Trophoblast cell (in vitro differentiated cells and primary cell): ENCODE measurements at regions not wholly inside any gene's neighbourhood (a gene's known extent, or its start where the extent isn't known, plus 50 kb on each side); places are given as distances from the start of the nearest gene placed in this dataset.

Experiments
- DNase-seq, 2 donors: peaks; one replicate each; pipeline ENCODE4 v3.0.0-alpha.2; 2016
- H2AFZ ChIP-seq: 2 replicates; pipeline ENCODE4 v1.6.1; 2013; ENCODE audit warnings: low read length, moderate library complexity, mild to moderate bottlenecking; ENCODE audit not compliant: insufficient read depth, poor library complexity
- H2AK5ac ChIP-seq: 2 replicates; pipeline ENCODE4 v1.6.1; 2013; ENCODE audit warnings: mild to moderate bottlenecking, low read length
- H2BK120ac ChIP-seq: 2 replicates; pipeline ENCODE4 v1.6.1; 2013; ENCODE audit warnings: low read length, mild to moderate bottlenecking, moderate library complexity; ENCODE audit not compliant: insufficient read depth, poor library complexity
- H2BK12ac ChIP-seq: 2 replicates; pipeline ENCODE4 v1.6.1; 2013; ENCODE audit warnings: mild to moderate bottlenecking, low read length, moderate library complexity
- H2BK5ac ChIP-seq: 2 replicates; pipeline ENCODE4 v1.6.1; 2013; ENCODE audit warnings: low read length, low read depth, moderate library complexity, mild to moderate bottlenecking; ENCODE audit not compliant: poor library complexity
- H3K14ac ChIP-seq: 2 replicates; pipeline ENCODE4 v1.6.1; 2013; ENCODE audit warnings: mild to moderate bottlenecking, low read length
- H3K18ac ChIP-seq: 2 replicates; pipeline ENCODE4 v1.6.1; 2013; ENCODE audit warnings: mild to moderate bottlenecking, low read length
- H3K23ac ChIP-seq: 2 replicates; pipeline ENCODE4 v1.6.1; 2013; ENCODE audit warnings: low read length
- H3K27ac ChIP-seq: 2 replicates; pipeline ENCODE4 v1.5.1; 2013; ENCODE audit warnings: low read depth, mild to moderate bottlenecking, inconsistent platforms, low read length, moderate library complexity
- H3K27me3 ChIP-seq: 2 replicates; pipeline ENCODE4 v1.6.1; 2013; ENCODE audit warnings: inconsistent platforms, mild to moderate bottlenecking, low read length, moderate library complexity; ENCODE audit not compliant: insufficient read depth
- H3K36me3 ChIP-seq, 2 experiments: 1 replicate in 1 of 2; 2 replicates in 1 of 2; pipeline ENCODE4 v1.6.1; 2013; ENCODE audit warnings: low read length in 2 of 2, mild to moderate bottlenecking in 2 of 2, moderate library complexity in 1 of 2; ENCODE audit not compliant: insufficient read depth in 2 of 2, control insufficient read depth in 1 of 2
- H3K4ac ChIP-seq: 2 replicates; pipeline ENCODE4 v1.6.1; 2013; ENCODE audit warnings: low read depth, mild to moderate bottlenecking, low read length, moderate library complexity
- H3K4me1 ChIP-seq, 2 experiments: 1 replicate in 1 of 2; 2 replicates in 1 of 2; pipeline ENCODE4 v1.6.1; 2013; ENCODE audit warnings: low read length in 2 of 2, mild to moderate bottlenecking in 2 of 2, moderate library complexity in 1 of 2; ENCODE audit not compliant: insufficient read depth in 2 of 2, control insufficient read depth in 1 of 2
- H3K4me2 ChIP-seq: 2 replicates; pipeline ENCODE4 v1.6.1; 2013; ENCODE audit warnings: inconsistent platforms, mild to moderate bottlenecking, low read length, moderate library complexity
- H3K4me3 ChIP-seq: 2 replicates; pipeline ENCODE4 v1.5.1; 2013; ENCODE audit warnings: mild to moderate bottlenecking, low read depth, low read length, inconsistent platforms
- H3K79me1 ChIP-seq: one replicate; pipeline ENCODE4 v1.6.1; 2013; ENCODE audit warnings: low read length
- H3K79me2 ChIP-seq: 2 replicates; pipeline ENCODE4 v1.6.1; 2013; ENCODE audit warnings: low read length, mild to moderate bottlenecking; ENCODE audit not compliant: control insufficient read depth, insufficient read depth, poor library complexity
- H3K9ac ChIP-seq: 2 replicates; pipeline ENCODE4 v1.6.1; 2013; ENCODE audit warnings: mild to moderate bottlenecking, low read length
- H3K9me3 ChIP-seq: 2 replicates; pipeline ENCODE4 v1.6.1; 2013; ENCODE audit warnings: low read depth, mild to moderate bottlenecking, control low read depth, inconsistent platforms, low read length; ENCODE audit not compliant: insufficient read depth
- H4K12ac ChIP-seq: 2 replicates; pipeline ENCODE4 v1.6.1; 2013; ENCODE audit warnings: low read depth, mild to moderate bottlenecking, low read length, moderate library complexity
- H4K8ac ChIP-seq: 2 replicates; pipeline ENCODE4 v1.6.1; 2013; ENCODE audit warnings: low read depth, mild to moderate bottlenecking, low read length, moderate library complexity
- H4K91ac ChIP-seq: one replicate; pipeline ENCODE4 v1.6.1; 2013; ENCODE audit warnings: low read depth, mild to moderate bottlenecking, low read length, moderate library complexity
- WGBS: extraction: QIAGEN DNeasy Blood & Tissue Kit; methylation state at CpG from one replicate; pipeline ENCODE4 v1.1.7; 2013; ENCODE audit warnings: missing lambda C conversion rate; ENCODE audit not compliant: insufficient read length, insufficient coverage; ENCODE audit errors: extremely low coverage; 5-methylcytosine and 5-hydroxymethylcytosine counted together

GRCh38 chr7:25963733-25964132 lies 188.3 kb upstream of the NFE2L3 start:
- H4K91ac ChIP-seq, result no peak overlapping the region
- no peaks in the 10 kb centered on the region for H3K36me3 ChIP-seq
- no peaks in the 10 kb centered on the region for H3K9me3 ChIP-seq
- peaks cover 0 to 4% of the 10 kb centered on the region in 2 experiments for H3K4me1 ChIP-seq
- H4K8ac ChIP-seq, result no peak overlapping the region
- DNase-seq, result no peak
- H3K27me3 ChIP-seq, result no peaks in the 10 kb centered on the region
- H3K14ac ChIP-seq, result no peak overlapping the region
- H3K4me3 ChIP-seq, result no peak overlapping the region
- H4K12ac ChIP-seq, result no peak overlapping the region
- no peak overlapping the region for H3K4me2 ChIP-seq
- no peak overlapping the region for H3K9ac ChIP-seq
- no peak overlapping the region for H2BK12ac ChIP-seq
- no peak overlapping the region for H2AFZ ChIP-seq
- no peaks in the 10 kb centered on the region for H3K79me1 ChIP-seq
- H2BK120ac ChIP-seq, result no peak overlapping the region
- no peak overlapping the region for H3K27ac ChIP-seq
- no peak overlapping the region for H3K23ac ChIP-seq
- no peak overlapping the region for H3K18ac ChIP-seq
- H2AK5ac ChIP-seq, result no peak overlapping the region
- H3K4ac ChIP-seq, result no peak overlapping the region
- no CpG with 5 or more reads among the region's 3 CpGs for WGBS
- no peaks in the 10 kb centered on the region for H3K79me2 ChIP-seq
- no peak overlapping the region for H2BK5ac ChIP-seq

- Histone ChIP-seq H4K12ac (no peak overlapping the region), H3K4me2 (no peak overlapping the region), H4K91ac (no peak overlapping the region), H2AFZ (no peak overlapping the region), H4K8ac (no peak overlapping the region), H3K79me2 (no peaks in the 10 kb centered on the region), H3K79me1 (no peaks in the 10 kb centered on the region), H3K9ac (no peak overlapping the region), H2BK5ac (no peak overlapping the region), H2BK120ac (no peak overlapping the region), H3K23ac (no peak overlapping the region), H3K27me3 (no peaks in the 10 kb centered on the region), H3K18ac (no peak overlapping the region), H3K27ac (no peak overlapping the region), H3K14ac (no peak overlapping the region), H3K4me3 (no peak overlapping the region), H3K9me3 (no peaks in the 10 kb centered on the region), H3K4ac (no peak overlapping the region), H3K4me1 (peaks cover 0 to 4% of the 10 kb centered on the region in 2 experiments), H2AK5ac (no peak overlapping the region), H2BK12ac (no peak overlapping the region), H3K36me3 (no peaks in the 10 kb centered on the region)
- no CpG with 5 or more reads among the region's 6 CpGs for WGBS
- DNase-seq, result no peak
Measured at GRCh38 chr7:25964483-25964991, 187.5 kb upstream of the NFE2L3 start.

GRCh38 chr7:25965405-25966123 lies 186.4 kb upstream of the NFE2L3 start:
- no peak overlapping the region for H2AFZ ChIP-seq
- no peak overlapping the region for H3K23ac ChIP-seq

GRCh38 chr7:25966469-25966868 lies 185.5 kb upstream of the NFE2L3 start:
- no peak overlapping the region for H2BK5ac ChIP-seq
- no peak overlapping the region for H3K4me3 ChIP-seq
- no peak overlapping the region for H3K18ac ChIP-seq
- no peaks in the 10 kb centered on the region for H3K9me3 ChIP-seq
- no peak overlapping the region for H4K8ac ChIP-seq
- no peak overlapping the region for H2BK120ac ChIP-seq
- H3K14ac ChIP-seq, result no peak overlapping the region
- H2AK5ac ChIP-seq, result no peak overlapping the region
- H4K91ac ChIP-seq, result no peak overlapping the region
- DNase-seq, result no peak
- no peak overlapping the region for H3K4me2 ChIP-seq
- no peaks in the 10 kb centered on the region for H3K79me2 ChIP-seq
- no peak overlapping the region for H2BK12ac ChIP-seq
- H3K27ac ChIP-seq, result no peak overlapping the region
- H3K27me3 ChIP-seq, result no peaks in the 10 kb centered on the region
- H3K4me1 ChIP-seq, result peaks cover 0 to 4% of the 10 kb centered on the region in 2 experiments
- H2AFZ ChIP-seq, result no peak overlapping the region
- no peaks in the 10 kb centered on the region for H3K36me3 ChIP-seq
- no peak overlapping the region for H3K23ac ChIP-seq
- no peak overlapping the region for H3K9ac ChIP-seq
- H3K4ac ChIP-seq, result no peak overlapping the region
- no peak overlapping the region for H4K12ac ChIP-seq
- no peaks in the 10 kb centered on the region for H3K79me1 ChIP-seq

More at GRCh38 chr7:25965405-25966123, 186.4 kb upstream of the NFE2L3 start:
- H3K79me1 ChIP-seq, result no peaks in the 10 kb centered on the region
- no peak overlapping the region for H4K12ac ChIP-seq
- H3K4ac ChIP-seq, result no peak overlapping the region
- H3K4me2 ChIP-seq, result no peak overlapping the region
- H3K27ac ChIP-seq, result no peak overlapping the region
- no peak overlapping the region for H2BK12ac ChIP-seq
- H3K18ac ChIP-seq, result no peak overlapping the region
- H3K9ac ChIP-seq, result no peak overlapping the region
- H3K9me3 ChIP-seq, result no peaks in the 10 kb centered on the region
- peaks cover 0 to 4% of the 10 kb centered on the region in 2 experiments for H3K4me1 ChIP-seq
- no peak overlapping the region for H2BK120ac ChIP-seq
- H3K36me3 ChIP-seq, result no peaks in the 10 kb centered on the region
- H3K79me2 ChIP-seq, result no peaks in the 10 kb centered on the region
- H4K8ac ChIP-seq, result no peak overlapping the region
- H2AK5ac ChIP-seq, result no peak overlapping the region
- DNase-seq, result no peak
- no peak overlapping the region for H3K4me3 ChIP-seq
- H2BK5ac ChIP-seq, result no peak overlapping the region
- no peak overlapping the region for H4K91ac ChIP-seq
- H3K27me3 ChIP-seq, result no peaks in the 10 kb centered on the region
- no peak overlapping the region for H3K14ac ChIP-seq
- WGBS, result no CpG with 5 or more reads among the region's 6 CpGs
